Sigmoid colon (tissue), 3 donors: ENCODE measurements at regions not wholly inside any gene's neighbourhood (a gene's known extent, or its start where the extent isn't known, plus 50 kb on each side); places are given as distances from the start of the nearest gene placed in this dataset.
"Not testable (repeated sequence)": the region's sequence is repeated elsewhere in the genome, so short reads cannot be mapped to it uniquely, and the experiment has no call there.

Experiments used
- POLR2A ChIP-seq, 2 donors: fragments of 450-650 bp; IDR thresholded peaks; one replicate each; pipeline ENCODE4 v1.6.1; 2016; ENCODE audit warnings: antibody characterized with exemption in 2 of 2, mild to moderate bottlenecking in 2 of 2, moderate library complexity in 2 of 2
- TF ChIP-seq, protein P1 (sequence below), 4 experiments: fragments of 450-650 bp in 3 of 4; fragments of 200-600 bp in 1 of 4; IDR thresholded peaks; one replicate each; pipeline ENCODE4 v1.5.1; 2016 to 2019; ENCODE audit warnings: antibody characterized with exemption in 4 of 4, mild to moderate bottlenecking in 3 of 4, moderate library complexity in 2 of 4

DNA sequence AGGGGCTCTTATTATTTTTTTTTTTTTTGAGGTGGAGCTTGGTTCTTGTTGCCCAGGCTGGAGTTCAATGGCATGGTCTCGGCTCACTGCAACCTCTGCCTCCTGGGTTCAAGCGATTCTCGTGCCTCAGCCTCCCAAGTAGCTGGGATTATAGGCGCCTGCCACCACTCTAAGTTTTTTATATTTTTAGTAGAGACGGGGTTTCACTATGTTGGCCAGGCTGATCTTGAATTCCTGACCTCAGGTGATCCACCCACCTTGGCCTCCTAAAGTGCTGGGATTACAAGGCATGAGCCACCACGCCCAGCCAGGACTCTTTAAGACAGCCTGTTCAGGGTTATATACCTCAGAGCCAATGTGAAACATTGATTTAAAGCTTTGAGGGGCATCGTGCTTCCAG, 669.7 kb upstream of the TPTE start:
- TF ChIP-seq POLR2A (IDR thresholded peaks at IDR 0.05) = not testable (repeated sequence)
- TF ChIP-seq, protein P1, sequence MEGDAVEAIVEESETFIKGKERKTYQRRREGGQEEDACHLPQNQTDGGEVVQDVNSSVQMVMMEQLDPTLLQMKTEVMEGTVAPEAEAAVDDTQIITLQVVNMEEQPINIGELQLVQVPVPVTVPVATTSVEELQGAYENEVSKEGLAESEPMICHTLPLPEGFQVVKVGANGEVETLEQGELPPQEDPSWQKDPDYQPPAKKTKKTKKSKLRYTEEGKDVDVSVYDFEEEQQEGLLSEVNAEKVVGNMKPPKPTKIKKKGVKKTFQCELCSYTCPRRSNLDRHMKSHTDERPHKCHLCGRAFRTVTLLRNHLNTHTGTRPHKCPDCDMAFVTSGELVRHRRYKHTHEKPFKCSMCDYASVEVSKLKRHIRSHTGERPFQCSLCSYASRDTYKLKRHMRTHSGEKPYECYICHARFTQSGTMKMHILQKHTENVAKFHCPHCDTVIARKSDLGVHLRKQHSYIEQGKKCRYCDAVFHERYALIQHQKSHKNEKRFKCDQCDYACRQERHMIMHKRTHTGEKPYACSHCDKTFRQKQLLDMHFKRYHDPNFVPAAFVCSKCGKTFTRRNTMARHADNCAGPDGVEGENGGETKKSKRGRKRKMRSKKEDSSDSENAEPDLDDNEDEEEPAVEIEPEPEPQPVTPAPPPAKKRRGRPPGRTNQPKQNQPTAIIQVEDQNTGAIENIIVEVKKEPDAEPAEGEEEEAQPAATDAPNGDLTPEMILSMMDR (IDR thresholded peaks at IDR 0.05) = not testable (repeated sequence)
